ENCODE measurements at regions not wholly inside any gene's neighbourhood (a gene's known extent, or its start where the extent isn't known, plus 50 kb on each side); places are given as distances from the start of the nearest gene placed in this dataset.

DNA sequence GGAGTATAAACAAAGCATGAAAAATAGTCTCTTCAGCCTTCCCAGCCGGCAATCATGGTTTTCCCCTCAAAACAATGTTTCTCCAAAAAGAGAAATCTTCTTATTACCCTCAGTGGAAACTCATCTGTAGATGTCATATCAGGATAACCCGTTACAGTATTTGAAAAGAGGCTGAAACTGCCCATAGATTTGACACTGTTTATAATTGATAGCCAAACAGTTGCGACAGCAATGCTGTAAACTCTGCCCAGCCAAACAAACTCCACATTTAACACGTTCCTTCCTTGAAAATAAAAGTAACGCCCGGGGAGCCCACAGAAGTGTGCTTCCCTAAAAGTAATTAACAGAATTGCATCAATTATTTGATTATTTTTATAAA, 201.3 kb upstream of the FOXN3 start:
- peak overlapping the region; percentile 78 for H3K4me3 ChIP-seq (ENCODE audit: insufficient read depth, low read length, poor library complexity, severe bottlenecking)
- peak overlapping the region; percentile 11; the same call in 1 of the 2 replicates for H3K27ac ChIP-seq (ENCODE audit: low read depth, low read length)
- H3K4me2 ChIP-seq (ENCODE audit: low read depth, low read length, poor library complexity, severe bottlenecking) = peak overlapping the region; percentile 99
- H3F3A ChIP-seq (ENCODE audit: insufficient read depth) = 0 out of 2 replicates have a peak, but pooled peaks cover 5% of the 10 kb centered on the region
- no peaks in the 10 kb centered on the region for H3K36me3 ChIP-seq (ENCODE audit: low read length)
- H3K9me2 ChIP-seq (replicated peaks; ENCODE audit: insufficient read depth, low read length) = no peaks in the 10 kb centered on the region
- peak overlapping the region; percentile 68 for H3K9ac ChIP-seq (ENCODE audit: low read length)
- no peaks in the 10 kb centered on the region for H3K9me3 ChIP-seq (ENCODE audit: insufficient read depth, low read length)
- H2AFZ ChIP-seq (ENCODE audit: low read depth, low read length, severe bottlenecking) = peak overlapping the region; percentile 80
- no peaks in the 10 kb centered on the region for H3K27me3 ChIP-seq (ENCODE audit: low read length)
- no peaks in the 10 kb centered on the region for H4K20me1 ChIP-seq (ENCODE audit: low read depth, low read length)
- TF ChIP-seq, protein P1, sequence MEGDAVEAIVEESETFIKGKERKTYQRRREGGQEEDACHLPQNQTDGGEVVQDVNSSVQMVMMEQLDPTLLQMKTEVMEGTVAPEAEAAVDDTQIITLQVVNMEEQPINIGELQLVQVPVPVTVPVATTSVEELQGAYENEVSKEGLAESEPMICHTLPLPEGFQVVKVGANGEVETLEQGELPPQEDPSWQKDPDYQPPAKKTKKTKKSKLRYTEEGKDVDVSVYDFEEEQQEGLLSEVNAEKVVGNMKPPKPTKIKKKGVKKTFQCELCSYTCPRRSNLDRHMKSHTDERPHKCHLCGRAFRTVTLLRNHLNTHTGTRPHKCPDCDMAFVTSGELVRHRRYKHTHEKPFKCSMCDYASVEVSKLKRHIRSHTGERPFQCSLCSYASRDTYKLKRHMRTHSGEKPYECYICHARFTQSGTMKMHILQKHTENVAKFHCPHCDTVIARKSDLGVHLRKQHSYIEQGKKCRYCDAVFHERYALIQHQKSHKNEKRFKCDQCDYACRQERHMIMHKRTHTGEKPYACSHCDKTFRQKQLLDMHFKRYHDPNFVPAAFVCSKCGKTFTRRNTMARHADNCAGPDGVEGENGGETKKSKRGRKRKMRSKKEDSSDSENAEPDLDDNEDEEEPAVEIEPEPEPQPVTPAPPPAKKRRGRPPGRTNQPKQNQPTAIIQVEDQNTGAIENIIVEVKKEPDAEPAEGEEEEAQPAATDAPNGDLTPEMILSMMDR (IDR thresholded peaks at IDR 0.05; ENCODE audit: insufficient read depth, low read length, poor library complexity, severe bottlenecking) = no peak
- no peak for TF ChIP-seq EZH2phosphoT487 (conservative IDR thresholded peaks at IDR 0.05; ENCODE audit: low read length)
- no peaks in the 10 kb centered on the region for H3K79me2 ChIP-seq (ENCODE audit: insufficient read depth, low read length)

DNA sequence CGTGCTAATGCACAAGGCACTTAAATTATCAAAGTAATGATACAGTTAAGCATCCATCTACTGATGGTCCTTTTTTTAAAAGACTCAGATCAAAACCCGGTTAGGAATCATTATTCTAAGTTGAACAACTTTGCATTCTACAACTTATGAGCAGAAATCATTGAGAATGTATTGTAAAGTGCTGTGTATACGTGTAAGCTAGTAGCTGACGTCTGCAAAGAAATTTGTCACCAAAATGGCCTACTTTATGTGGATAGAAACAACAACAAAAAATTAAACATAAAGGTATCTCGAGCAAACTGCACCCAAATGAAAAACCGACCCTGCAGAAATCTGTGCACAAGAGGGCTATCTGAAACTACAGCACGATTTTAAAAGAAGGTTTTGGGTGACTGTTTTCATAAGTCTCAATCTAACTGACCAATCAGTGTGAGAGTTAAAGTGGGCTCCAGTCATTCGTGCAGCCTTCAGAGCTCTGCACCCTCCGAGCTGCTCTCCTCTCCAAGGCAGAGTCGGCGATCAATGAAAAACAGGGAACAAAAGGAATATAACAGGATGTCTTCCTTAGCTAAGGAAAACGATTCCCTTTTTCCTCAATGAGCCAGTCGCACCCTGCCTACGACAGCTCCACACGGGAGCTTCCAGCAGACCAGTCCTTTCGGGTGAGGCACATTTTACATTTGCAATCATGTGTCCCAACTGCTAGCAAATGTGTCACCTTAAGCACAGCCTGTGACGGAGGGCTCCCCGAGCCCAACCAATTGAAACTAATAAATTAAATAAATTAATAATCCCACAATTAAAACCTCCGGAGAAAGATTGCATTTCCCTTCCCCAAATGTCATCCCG, 200.7 kb upstream of the FOXN3 start:
- Histone ChIP-seq H3K27me3 (ENCODE audit: low read length) (no peaks in the 10 kb centered on the region), H3K9ac (ENCODE audit: low read length) (peak overlapping the region; percentile 68), H3K27ac (ENCODE audit: low read depth, low read length) (no peak overlapping the region), H3K4me2 (ENCODE audit: low read depth, low read length, poor library complexity, severe bottlenecking) (peak overlapping the region; percentile 99), H4K20me1 (ENCODE audit: low read depth, low read length) (no peaks in the 10 kb centered on the region), H3K9me2 (replicated peaks; ENCODE audit: insufficient read depth, low read length) (no peaks in the 10 kb centered on the region), H3K36me3 (ENCODE audit: low read length) (no peaks in the 10 kb centered on the region), H3K79me2 (ENCODE audit: insufficient read depth, low read length) (no peaks in the 10 kb centered on the region), H3K4me3 (ENCODE audit: insufficient read depth, low read length, poor library complexity, severe bottlenecking) (peak overlapping the region; percentile 78), H3K9me3 (ENCODE audit: insufficient read depth, low read length) (no peaks in the 10 kb centered on the region), H3F3A (ENCODE audit: insufficient read depth) (0 out of 2 replicates have a peak, but pooled peaks cover 5% of the 10 kb centered on the region), H2AFZ (ENCODE audit: low read depth, low read length, severe bottlenecking) (peak overlapping the region; percentile 80)
- no peak for TF ChIP-seq EZH2phosphoT487 (conservative IDR thresholded peaks at IDR 0.05; ENCODE audit: low read length)
- TF ChIP-seq, protein P1 (IDR thresholded peaks at IDR 0.05; ENCODE audit: insufficient read depth, low read length, poor library complexity, severe bottlenecking) = no peak

DNA sequence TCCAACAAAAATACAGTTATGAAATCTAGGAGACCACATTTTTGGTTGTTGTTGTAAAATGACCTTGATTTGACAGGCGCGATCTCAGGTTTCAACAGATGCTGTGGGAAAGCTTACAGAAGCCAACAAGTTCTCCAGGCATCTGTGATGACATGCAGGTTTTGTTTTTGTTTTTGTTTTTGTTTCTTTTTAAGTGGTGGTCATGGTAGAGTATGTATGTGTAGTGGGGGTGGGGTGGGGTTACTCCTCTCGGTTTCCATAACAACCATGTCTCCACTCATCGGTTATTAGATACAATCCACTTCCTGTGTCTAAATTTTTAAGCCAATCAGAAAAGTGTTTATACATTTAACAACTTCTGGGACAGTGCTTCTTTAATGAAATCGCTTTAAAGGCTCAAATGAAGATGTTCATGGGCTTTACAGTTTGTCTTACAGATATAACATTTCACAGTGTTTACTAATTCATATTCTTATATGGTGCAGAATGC, 199.9 kb upstream of the FOXN3 start:
- TF ChIP-seq EZH2phosphoT487 (conservative IDR thresholded peaks at IDR 0.05; ENCODE audit: low read length) = no peak
- TF ChIP-seq, protein P1 (IDR thresholded peaks at IDR 0.05; ENCODE audit: insufficient read depth, low read length, poor library complexity, severe bottlenecking) = no peak
- Histone ChIP-seq H3K36me3 (ENCODE audit: low read length) (no peaks in the 10 kb centered on the region), H3K9me2 (replicated peaks; ENCODE audit: insufficient read depth, low read length) (no peaks in the 10 kb centered on the region), H4K20me1 (ENCODE audit: low read depth, low read length) (no peaks in the 10 kb centered on the region), H3F3A (ENCODE audit: insufficient read depth) (0 out of 2 replicates have a peak, but pooled peaks cover 5% of the 10 kb centered on the region), H2AFZ (ENCODE audit: low read depth, low read length, severe bottlenecking) (no peak overlapping the region), H3K4me2 (ENCODE audit: low read depth, low read length, poor library complexity, severe bottlenecking) (peak overlapping the region; percentile 99), H3K79me2 (ENCODE audit: insufficient read depth, low read length) (no peaks in the 10 kb centered on the region), H3K4me3 (ENCODE audit: insufficient read depth, low read length, poor library complexity, severe bottlenecking) (peak overlapping the region; percentile 78), H3K27me3 (ENCODE audit: low read length) (no peaks in the 10 kb centered on the region), H3K27ac (ENCODE audit: low read depth, low read length) (no peak overlapping the region), H3K9ac (ENCODE audit: low read length) (0 out of 2 replicates have a peak overlapping the region, but pooled peaks have one; percentile 68), H3K9me3 (ENCODE audit: insufficient read depth, low read length) (no peaks in the 10 kb centered on the region)

All from SU-DHL-6 (cell line).